ENCODE measurements at regions not wholly inside any gene's neighbourhood (a gene's known extent, or its start where the extent isn't known, plus 50 kb on each side); places are given as distances from the start of the nearest gene placed in this dataset.

DNA sequence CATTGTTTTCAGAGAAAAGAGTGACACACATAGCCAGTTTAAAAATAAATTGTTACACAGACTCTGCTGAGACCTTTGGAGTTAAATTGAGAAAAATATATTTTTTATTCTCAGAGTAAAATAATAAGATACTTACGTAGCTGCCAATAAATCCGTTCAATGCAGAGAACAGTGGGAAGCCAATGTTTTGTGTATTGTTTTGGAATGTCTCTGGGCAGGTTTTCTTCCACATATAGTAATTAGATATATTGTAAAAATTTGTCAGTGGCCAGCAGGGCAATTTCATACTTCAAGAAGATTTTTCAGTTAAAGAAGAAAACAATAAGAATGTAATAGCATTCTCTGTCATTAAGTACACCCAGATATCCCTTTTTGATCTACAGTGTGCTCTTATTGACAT lies 999.5 kb upstream of the INTU start:
- DNase-seq: no peak
- TF ChIP-seq POLR2AphosphoS5 (IDR thresholded peaks at IDR 0.05) (no peak), CTCF (IDR thresholded peaks at IDR 0.05 in 8 of 11, conservative IDR thresholded peaks at IDR 0.05 in 3 of 11) (no peak), POLR2A (IDR thresholded peaks at IDR 0.05) (no peak)
- H3K4me1 ChIP-seq: no peaks in the 10 kb centered on the region
- H3K9me3 ChIP-seq: no peaks in the 10 kb centered on the region
- H3K36me3 ChIP-seq: no peaks in the 10 kb centered on the region
- no peaks in the 10 kb centered on the region for H3K27me3 ChIP-seq (replicated peaks in 1 of 7)
- H3K4me3 ChIP-seq: no peak overlapping the region
- WGBS, 5 donors: 86 to 95% (median 92%) methylated on average over 2 of the region's 2 CpGs
- no peak overlapping the region for H3K27ac ChIP-seq
- intact Hi-C loops (cut with DNase I; ENCODE audit: low total_unique reads): no loop called here

DNA sequence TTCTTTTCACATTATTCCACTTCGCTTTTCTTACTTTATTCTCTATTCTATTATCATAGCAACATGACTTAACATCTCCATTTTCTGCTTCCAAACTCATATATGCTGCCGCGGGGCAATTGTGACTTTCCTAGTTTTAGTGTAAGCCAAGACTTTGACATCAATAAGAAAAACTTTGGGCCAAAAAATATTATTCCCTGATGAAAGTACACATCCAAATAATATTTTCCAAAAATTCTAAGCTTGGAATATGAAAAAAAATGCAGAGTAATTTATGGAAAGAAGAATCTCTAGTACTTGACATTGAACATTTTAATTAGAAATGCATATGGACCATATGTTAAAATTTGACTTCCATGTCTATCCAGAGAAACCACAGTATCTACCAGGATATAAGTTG lies 995.1 kb upstream of the INTU start:
- 81 to 93% (median 90%) methylated on average over 3 of the region's 3 CpGs for WGBS, 5 donors
- H3K4me3 ChIP-seq: no peak overlapping the region
- intact Hi-C loops (cut with DNase I; ENCODE audit: low total_unique reads): no loop called here
- peaks cover 0 to 9% (median 0%) of the 10 kb centered on the region in 8 donors for H3K9me3 ChIP-seq
- DNase-seq: no peak
- TF ChIP-seq POLR2A (IDR thresholded peaks at IDR 0.05) (no peak), POLR2AphosphoS5 (IDR thresholded peaks at IDR 0.05) (no peak), CTCF (IDR thresholded peaks at IDR 0.05 in 8 of 11, conservative IDR thresholded peaks at IDR 0.05 in 3 of 11) (no peak)
- H3K36me3 ChIP-seq: no peaks in the 10 kb centered on the region
- no peaks in the 10 kb centered on the region for H3K27me3 ChIP-seq (replicated peaks in 1 of 7)
- no peak overlapping the region for H3K27ac ChIP-seq
- no peaks in the 10 kb centered on the region for H3K4me1 ChIP-seq

GRCh38 chr4:126647320-126647719 lies 985.4 kb upstream of the INTU start:
- intact Hi-C loops (cut with DNase I; ENCODE audit: low total_unique reads): no loop called here
- no peak for DNase-seq
- TF ChIP-seq POLR2AphosphoS5 (IDR thresholded peaks at IDR 0.05) (no peak), POLR2A (IDR thresholded peaks at IDR 0.05) (no peak), CTCF (IDR thresholded peaks at IDR 0.05 in 8 of 11, conservative IDR thresholded peaks at IDR 0.05 in 3 of 11) (no peak)
- Histone ChIP-seq H3K4me3 (no peak overlapping the region), H3K9me3 (peaks cover 0 to 14% (median 0%) of the 10 kb centered on the region in 8 donors), H3K27ac (no peak overlapping the region), H3K4me1 (no peaks in the 10 kb centered on the region), H3K27me3 (replicated peaks in 1 of 7) (no peaks in the 10 kb centered on the region), H3K36me3 (no peaks in the 10 kb centered on the region)
- WGBS, 5 donors: 74 to 87% (median 82%) methylated on average over 3 of the region's 3 CpGs

DNA sequence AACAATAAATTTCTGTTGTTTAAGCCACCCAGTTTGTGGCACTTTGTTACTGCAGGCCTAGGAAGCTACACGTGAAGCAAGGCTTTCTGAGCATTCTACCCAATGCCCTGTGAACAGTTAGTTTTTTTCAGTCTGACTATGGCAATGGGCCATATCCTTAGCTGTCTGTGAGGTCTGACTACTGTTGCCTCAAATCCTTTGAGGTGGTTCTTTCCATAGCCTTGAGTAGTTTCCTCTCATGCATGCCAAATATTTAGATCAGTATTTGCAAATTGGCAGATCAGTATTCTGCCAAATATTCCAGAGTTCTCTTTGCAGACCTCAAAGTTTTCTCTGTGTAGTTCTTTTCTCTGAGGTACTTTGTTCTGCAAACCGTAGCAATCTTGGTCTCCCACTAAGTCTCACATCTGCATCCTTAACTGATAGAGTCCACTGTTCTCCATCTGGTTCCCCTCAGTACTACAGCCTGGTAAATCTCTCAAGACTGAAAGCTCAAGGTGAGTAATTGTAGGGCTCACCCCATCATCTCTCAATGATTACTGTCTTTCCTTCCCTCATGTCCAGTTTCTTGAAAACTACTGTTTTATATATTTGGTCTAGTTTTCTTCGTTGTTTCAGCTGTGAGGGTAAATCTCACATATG lies 984.9 kb upstream of the INTU start:
- H3K27ac ChIP-seq: no peak overlapping the region
- H3K4me1 ChIP-seq: no peaks in the 10 kb centered on the region
- TF ChIP-seq POLR2AphosphoS5 (IDR thresholded peaks at IDR 0.05): no peak
- TF ChIP-seq CTCF (IDR thresholded peaks at IDR 0.05 in 8 of 11, conservative IDR thresholded peaks at IDR 0.05 in 3 of 11): no peak
- TF ChIP-seq POLR2A (IDR thresholded peaks at IDR 0.05): no peak
- H3K4me3 ChIP-seq: no peak overlapping the region
- 58 to 73% (median 65%) methylated on average over 3 of the region's 3 CpGs for WGBS, 5 donors
- no peaks in the 10 kb centered on the region for H3K36me3 ChIP-seq
- no peaks in the 10 kb centered on the region for H3K27me3 ChIP-seq (replicated peaks in 1 of 7)
- H3K9me3 ChIP-seq: peaks cover 0 to 9% (median 0%) of the 10 kb centered on the region in 8 donors
- intact Hi-C loops (cut with DNase I; ENCODE audit: low total_unique reads): no loop called here
- no peak for DNase-seq

Measured in spleen (tissue), 11 donors.